ENCODE measurements at regions not wholly inside any gene's neighbourhood (a gene's known extent, or its start where the extent isn't known, plus 50 kb on each side); places are given as distances from the start of the nearest gene placed in this dataset.

DNA sequence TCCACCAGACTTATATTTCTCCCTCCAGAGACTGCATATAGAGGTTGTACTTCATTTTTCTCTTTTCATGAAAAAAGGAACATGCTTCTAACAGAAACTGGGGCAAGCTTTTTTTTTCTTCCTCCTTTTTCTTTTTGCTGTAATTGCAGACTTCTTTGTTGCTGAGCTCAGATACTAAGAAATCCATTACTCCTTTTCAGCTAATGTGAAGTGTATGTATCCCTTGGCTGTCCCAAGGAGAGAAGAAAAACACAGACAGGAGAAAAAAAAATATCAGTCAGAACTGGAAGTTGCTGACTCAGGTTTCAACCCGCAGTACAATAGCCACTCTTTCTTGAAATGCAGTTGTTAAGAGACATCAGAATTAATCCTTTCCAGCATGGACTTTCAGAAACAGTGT, 1248.4 kb downstream of the LRFN5 start:
- CTCF ChIA-PET, result interaction anchor here (0.7 kb wide), 1 partner anchor 706 kb away, joined by 3 read pairs; no protein-coding TSS in a partner anchor
- H3K27ac ChIP-seq (ENCODE audit: extremely low read depth, low read depth, low read length), result no peak overlapping the region

DNA sequence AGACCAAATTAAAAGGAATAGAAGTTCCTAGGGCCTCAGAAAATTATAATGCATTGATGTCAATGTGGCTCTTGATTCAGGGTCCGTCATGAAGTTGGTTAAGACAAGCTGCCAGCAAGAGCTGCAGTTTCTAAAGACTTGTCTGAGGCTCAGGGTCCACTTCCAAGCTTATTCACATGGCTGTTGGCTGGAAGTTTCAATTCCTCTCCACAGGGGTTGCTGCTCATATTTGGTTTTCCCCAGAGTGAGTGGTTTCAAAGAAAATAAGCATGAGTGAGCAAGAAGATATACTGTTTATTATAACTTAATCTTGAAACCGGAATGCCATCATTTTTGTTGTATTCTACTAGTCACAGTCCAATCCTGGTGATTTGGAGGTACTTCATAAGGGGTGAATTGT, 1247.4 kb downstream of the LRFN5 start:
- CTCF ChIA-PET, result no interaction called here
- no peaks in the 10 kb centered on the region for H3K4me1 ChIP-seq (ENCODE audit: control insufficient read depth, insufficient read depth, low read length)
- no peak overlapping the region for H3K4me3 ChIP-seq (ENCODE audit: low read depth, low read length)
- no peak overlapping the region for H3K27ac ChIP-seq (ENCODE audit: extremely low read depth, low read depth, low read length)
- H3K9me3 ChIP-seq (ENCODE audit: control insufficient read depth, insufficient read depth, low read depth, low read length), result no peaks in the 10 kb centered on the region
- no peaks in the 10 kb centered on the region for H3K36me3 ChIP-seq (ENCODE audit: control insufficient read depth in 2 of 2, insufficient read depth in 1 of 2, low read length in 2 of 2)
- POLR2A ChIA-PET, result no interaction called here
- TF ChIP-seq KLF16 (tag by site-specific recombination; IDR thresholded peaks at IDR 0.05) (no peak), MZF1 (tag by site-specific recombination; IDR thresholded peaks at IDR 0.05; ENCODE audit: borderline replicate concordance) (no peak), ZNF843 (tag by site-specific recombination; IDR thresholded peaks at IDR 0.05) (no peak), KLF8 (tag by site-specific recombination; IDR thresholded peaks at IDR 0.05) (no peak), ZXDB (tag by site-specific recombination; IDR thresholded peaks at IDR 0.05) (no peak), ZNF677 (tag by site-specific recombination; IDR thresholded peaks at IDR 0.05) (no peak), HOXD13 (CRISPR knock-in tag; IDR thresholded peaks at IDR 0.05; ENCODE audit: borderline replicate concordance) (no peak), HOXA7 (CRISPR knock-in tag; IDR thresholded peaks at IDR 0.05; ENCODE audit: borderline replicate concordance) (no peak), EGR2 (tag by site-specific recombination; IDR thresholded peaks at IDR 0.05; ENCODE audit: low read depth) (no peak), ZEB2 (tag by site-specific recombination; IDR thresholded peaks at IDR 0.05) (no peak), ZNF776 (tag by site-specific recombination; IDR thresholded peaks at IDR 0.05; ENCODE audit: borderline replicate concordance) (no peak), ZNF624 (tag by site-specific recombination; IDR thresholded peaks at IDR 0.05) (no peak), ZBTB48 (tag by site-specific recombination; IDR thresholded peaks at IDR 0.05) (no peak), ZNF701 (tag by site-specific recombination; IDR thresholded peaks at IDR 0.05) (no peak)

More for the DNA sequence above, 1248.4 kb downstream of the LRFN5 start:
- POLR2A ChIA-PET, result no interaction called here
- H3K36me3 ChIP-seq (ENCODE audit: control insufficient read depth in 2 of 2, insufficient read depth in 1 of 2, low read length in 2 of 2), result no peaks in the 10 kb centered on the region
- H3K4me1 ChIP-seq (ENCODE audit: control insufficient read depth, insufficient read depth, low read length), result no peaks in the 10 kb centered on the region
- H3K4me3 ChIP-seq (ENCODE audit: low read depth, low read length), result no peak overlapping the region
- TF ChIP-seq, protein P1, sequence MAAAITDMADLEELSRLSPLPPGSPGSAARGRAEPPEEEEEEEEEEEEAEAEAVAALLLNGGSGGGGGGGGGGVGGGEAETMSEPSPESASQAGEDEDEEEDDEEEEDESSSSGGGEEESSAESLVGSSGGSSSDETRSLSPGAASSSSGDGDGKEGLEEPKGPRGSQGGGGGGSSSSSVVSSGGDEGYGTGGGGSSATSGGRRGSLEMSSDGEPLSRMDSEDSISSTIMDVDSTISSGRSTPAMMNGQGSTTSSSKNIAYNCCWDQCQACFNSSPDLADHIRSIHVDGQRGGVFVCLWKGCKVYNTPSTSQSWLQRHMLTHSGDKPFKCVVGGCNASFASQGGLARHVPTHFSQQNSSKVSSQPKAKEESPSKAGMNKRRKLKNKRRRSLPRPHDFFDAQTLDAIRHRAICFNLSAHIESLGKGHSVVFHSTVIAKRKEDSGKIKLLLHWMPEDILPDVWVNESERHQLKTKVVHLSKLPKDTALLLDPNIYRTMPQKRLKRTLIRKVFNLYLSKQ (tag by site-specific recombination; IDR thresholded peaks at IDR 0.05; ENCODE audit: borderline replicate concordance), result no peak
- TF ChIP-seq ZNF510 (tag by site-specific recombination; IDR thresholded peaks at IDR 0.05; ENCODE audit: insufficient replicate concordance) (no peak), ZBTB21 (tag by site-specific recombination; IDR thresholded peaks at IDR 0.05) (no peak), PRDM1 (tag by site-specific recombination; IDR thresholded peaks at IDR 0.05) (no peak), MEIS1 (CRISPR knock-in tag; IDR thresholded peaks at IDR 0.05; ENCODE audit: borderline replicate concordance) (no peak), ZNF211 (tag by site-specific recombination; IDR thresholded peaks at IDR 0.05; ENCODE audit: low read depth) (no peak), ZNF175 (tag by site-specific recombination; IDR thresholded peaks at IDR 0.05) (no peak), OVOL3 (tag by site-specific recombination; IDR thresholded peaks at IDR 0.05) (no peak)
- TF ChIP-seq, protein P2, sequence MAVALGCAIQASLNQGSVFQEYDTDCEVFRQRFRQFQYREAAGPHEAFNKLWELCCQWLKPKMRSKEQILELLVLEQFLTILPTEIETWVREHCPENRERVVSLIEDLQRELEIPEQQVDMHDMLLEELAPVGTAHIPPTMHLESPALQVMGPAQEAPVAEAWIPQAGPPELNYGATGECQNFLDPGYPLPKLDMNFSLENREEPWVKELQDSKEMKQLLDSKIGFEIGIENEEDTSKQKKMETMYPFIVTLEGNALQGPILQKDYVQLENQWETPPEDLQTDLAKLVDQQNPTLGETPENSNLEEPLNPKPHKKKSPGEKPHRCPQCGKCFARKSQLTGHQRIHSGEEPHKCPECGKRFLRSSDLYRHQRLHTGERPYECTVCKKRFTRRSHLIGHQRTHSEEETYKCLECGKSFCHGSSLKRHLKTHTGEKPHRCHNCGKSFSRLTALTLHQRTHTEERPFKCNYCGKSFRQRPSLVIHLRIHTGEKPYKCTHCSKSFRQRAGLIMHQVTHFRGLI (tag by site-specific recombination; IDR thresholded peaks at IDR 0.05), result no peak
- TF ChIP-seq, protein P3, sequence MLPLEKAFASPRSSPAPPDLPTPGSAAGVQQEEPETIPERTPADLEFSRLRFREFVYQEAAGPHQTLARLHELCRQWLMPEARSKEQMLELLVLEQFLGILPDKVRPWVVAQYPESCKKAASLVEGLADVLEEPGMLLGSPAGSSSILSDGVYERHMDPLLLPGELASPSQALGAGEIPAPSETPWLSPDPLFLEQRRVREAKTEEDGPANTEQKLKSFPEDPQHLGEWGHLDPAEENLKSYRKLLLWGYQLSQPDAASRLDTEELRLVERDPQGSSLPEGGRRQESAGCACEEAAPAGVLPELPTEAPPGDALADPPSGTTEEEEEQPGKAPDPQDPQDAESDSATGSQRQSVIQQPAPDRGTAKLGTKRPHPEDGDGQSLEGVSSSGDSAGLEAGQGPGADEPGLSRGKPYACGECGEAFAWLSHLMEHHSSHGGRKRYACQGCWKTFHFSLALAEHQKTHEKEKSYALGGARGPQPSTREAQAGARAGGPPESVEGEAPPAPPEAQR (tag by site-specific recombination; IDR thresholded peaks at IDR 0.05), result no peak
- TF ChIP-seq, protein P4, sequence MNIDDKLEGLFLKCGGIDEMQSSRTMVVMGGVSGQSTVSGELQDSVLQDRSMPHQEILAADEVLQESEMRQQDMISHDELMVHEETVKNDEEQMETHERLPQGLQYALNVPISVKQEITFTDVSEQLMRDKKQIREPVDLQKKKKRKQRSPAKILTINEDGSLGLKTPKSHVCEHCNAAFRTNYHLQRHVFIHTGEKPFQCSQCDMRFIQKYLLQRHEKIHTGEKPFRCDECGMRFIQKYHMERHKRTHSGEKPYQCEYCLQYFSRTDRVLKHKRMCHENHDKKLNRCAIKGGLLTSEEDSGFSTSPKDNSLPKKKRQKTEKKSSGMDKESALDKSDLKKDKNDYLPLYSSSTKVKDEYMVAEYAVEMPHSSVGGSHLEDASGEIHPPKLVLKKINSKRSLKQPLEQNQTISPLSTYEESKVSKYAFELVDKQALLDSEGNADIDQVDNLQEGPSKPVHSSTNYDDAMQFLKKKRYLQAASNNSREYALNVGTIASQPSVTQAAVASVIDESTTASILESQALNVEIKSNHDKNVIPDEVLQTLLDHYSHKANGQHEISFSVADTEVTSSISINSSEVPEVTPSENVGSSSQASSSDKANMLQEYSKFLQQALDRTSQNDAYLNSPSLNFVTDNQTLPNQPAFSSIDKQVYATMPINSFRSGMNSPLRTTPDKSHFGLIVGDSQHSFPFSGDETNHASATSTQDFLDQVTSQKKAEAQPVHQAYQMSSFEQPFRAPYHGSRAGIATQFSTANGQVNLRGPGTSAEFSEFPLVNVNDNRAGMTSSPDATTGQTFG (tag by site-specific recombination; IDR thresholded peaks at IDR 0.05; ENCODE audit: borderline replicate concordance), result no peak
- TF ChIP-seq, protein P5, sequence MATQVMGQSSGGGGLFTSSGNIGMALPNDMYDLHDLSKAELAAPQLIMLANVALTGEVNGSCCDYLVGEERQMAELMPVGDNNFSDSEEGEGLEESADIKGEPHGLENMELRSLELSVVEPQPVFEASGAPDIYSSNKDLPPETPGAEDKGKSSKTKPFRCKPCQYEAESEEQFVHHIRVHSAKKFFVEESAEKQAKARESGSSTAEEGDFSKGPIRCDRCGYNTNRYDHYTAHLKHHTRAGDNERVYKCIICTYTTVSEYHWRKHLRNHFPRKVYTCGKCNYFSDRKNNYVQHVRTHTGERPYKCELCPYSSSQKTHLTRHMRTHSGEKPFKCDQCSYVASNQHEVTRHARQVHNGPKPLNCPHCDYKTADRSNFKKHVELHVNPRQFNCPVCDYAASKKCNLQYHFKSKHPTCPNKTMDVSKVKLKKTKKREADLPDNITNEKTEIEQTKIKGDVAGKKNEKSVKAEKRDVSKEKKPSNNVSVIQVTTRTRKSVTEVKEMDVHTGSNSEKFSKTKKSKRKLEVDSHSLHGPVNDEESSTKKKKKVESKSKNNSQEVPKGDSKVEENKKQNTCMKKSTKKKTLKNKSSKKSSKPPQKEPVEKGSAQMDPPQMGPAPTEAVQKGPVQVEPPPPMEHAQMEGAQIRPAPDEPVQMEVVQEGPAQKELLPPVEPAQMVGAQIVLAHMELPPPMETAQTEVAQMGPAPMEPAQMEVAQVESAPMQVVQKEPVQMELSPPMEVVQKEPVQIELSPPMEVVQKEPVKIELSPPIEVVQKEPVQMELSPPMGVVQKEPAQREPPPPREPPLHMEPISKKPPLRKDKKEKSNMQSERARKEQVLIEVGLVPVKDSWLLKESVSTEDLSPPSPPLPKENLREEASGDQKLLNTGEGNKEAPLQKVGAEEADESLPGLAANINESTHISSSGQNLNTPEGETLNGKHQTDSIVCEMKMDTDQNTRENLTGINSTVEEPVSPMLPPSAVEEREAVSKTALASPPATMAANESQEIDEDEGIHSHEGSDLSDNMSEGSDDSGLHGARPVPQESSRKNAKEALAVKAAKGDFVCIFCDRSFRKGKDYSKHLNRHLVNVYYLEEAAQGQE (tag by site-specific recombination; IDR thresholded peaks at IDR 0.05), result no peak
- H3K9me3 ChIP-seq (ENCODE audit: control insufficient read depth, insufficient read depth, low read depth, low read length), result no peaks in the 10 kb centered on the region

Measured in HEK293 (cell line).